ENCODE measurements at regions not wholly inside any gene's neighbourhood (a gene's known extent, or its start where the extent isn't known, plus 50 kb on each side); places are given as distances from the start of the nearest gene placed in this dataset.

GRCh38 chr7:94307399-94308048 is 87.2 kb upstream of the COL1A2 start:
- Histone ChIP-seq H3K4me1 (ENCODE audit: control insufficient read depth, insufficient read depth, low read length) (no peaks in the 10 kb centered on the region; the same call in 1 of the 2 replicates), H3K27ac (ENCODE audit: extremely low read depth, low read depth, low read length) (no peak overlapping the region), H3K4me3 (ENCODE audit: low read depth, low read length) (no peak overlapping the region), H3K9me3 (ENCODE audit: control insufficient read depth, insufficient read depth, low read depth, low read length) (no peaks in the 10 kb centered on the region), H3K36me3 (ENCODE audit: control insufficient read depth in 2 of 2, insufficient read depth in 1 of 2, low read length in 2 of 2) (no peaks in the 10 kb centered on the region)
- TF ChIP-seq ZBTB17 (tag by site-specific recombination; IDR thresholded peaks at IDR 0.05) (no peak), ZNF169 (tag by site-specific recombination; IDR thresholded peaks at IDR 0.05) (no peak), KLF10 (tag by site-specific recombination; IDR thresholded peaks at IDR 0.05) (no peak), ZFHX2 (tag by site-specific recombination; conservative IDR thresholded peaks at IDR 0.05) (no peak), ZNF792 (tag by site-specific recombination; IDR thresholded peaks at IDR 0.05) (no peak), BCL11A (tag by site-specific recombination; IDR thresholded peaks at IDR 0.05; ENCODE audit: low read depth) (no peak), ZSCAN5A (tag by site-specific recombination; IDR thresholded peaks at IDR 0.05) (no peak), ZNF521 (tag by site-specific recombination; IDR thresholded peaks at IDR 0.05) (no peak), ZNF843 (tag by site-specific recombination; IDR thresholded peaks at IDR 0.05) (no peak), RBAK (tag by site-specific recombination; IDR thresholded peaks at IDR 0.05) (no peak), ZNF416 (tag by site-specific recombination; IDR thresholded peaks at IDR 0.05) (no peak)
- ChIA-PET CTCF (interaction anchor here (0.8 to 2.6 kb wide), 2 partner anchors 19 to 31 kb away, joined by 4 to 9 read pairs; no protein-coding TSS in a partner anchor), POLR2A (no interaction called here)

GRCh38 chr7:94311515-94311914 is 83.2 kb upstream of the COL1A2 start:
- ChIA-PET POLR2A (no interaction called here), CTCF (interaction anchor here (0.6 kb wide), 1 partner anchor 689 kb away, joined by 3 read pairs; no protein-coding TSS in a partner anchor)
- no peaks in the 10 kb centered on the region for H3K36me3 ChIP-seq (ENCODE audit: control insufficient read depth in 2 of 2, insufficient read depth in 1 of 2, low read length in 2 of 2)
- no peak overlapping the region for H3K27ac ChIP-seq (ENCODE audit: extremely low read depth, low read depth, low read length)
- no peak overlapping the region for H3K4me3 ChIP-seq (ENCODE audit: low read depth, low read length)
- H3K9me3 ChIP-seq (ENCODE audit: control insufficient read depth, insufficient read depth, low read depth, low read length): no peaks in the 10 kb centered on the region
- TF ChIP-seq ZBTB6 (tag by site-specific recombination; IDR thresholded peaks at IDR 0.05): no peak
- TF ChIP-seq GLI2 (tag by site-specific recombination; IDR thresholded peaks at IDR 0.05; ENCODE audit: borderline replicate concordance, low read depth): no peak
- TF ChIP-seq SP2 (tag by site-specific recombination; IDR thresholded peaks at IDR 0.05): no peak
- no peak for TF ChIP-seq ZNF785 (tag by site-specific recombination; IDR thresholded peaks at IDR 0.05)
- TF ChIP-seq PRDM1 (tag by site-specific recombination; IDR thresholded peaks at IDR 0.05): no peak
- TF ChIP-seq ZNF350 (tag by site-specific recombination; IDR thresholded peaks at IDR 0.05): no peak
- TF ChIP-seq ZSCAN4 (tag by site-specific recombination; IDR thresholded peaks at IDR 0.05): no peak
- TF ChIP-seq ZNF214 (tag by site-specific recombination; IDR thresholded peaks at IDR 0.05; ENCODE audit: borderline replicate concordance): no peak
- TF ChIP-seq EGR2 (tag by site-specific recombination; IDR thresholded peaks at IDR 0.05; ENCODE audit: low read depth): no peak
- no peak for TF ChIP-seq ZNF677 (tag by site-specific recombination; IDR thresholded peaks at IDR 0.05)
- no peak for TF ChIP-seq ZNF324 (tag by site-specific recombination; IDR thresholded peaks at IDR 0.05)
- TF ChIP-seq ZNF16 (tag by site-specific recombination; IDR thresholded peaks at IDR 0.05; ENCODE audit: low read depth): no peak
- TF ChIP-seq ZNF530 (tag by site-specific recombination; IDR thresholded peaks at IDR 0.05; ENCODE audit: low read depth): no peak
- no peak for TF ChIP-seq ZNF518A (tag by site-specific recombination; conservative IDR thresholded peaks at IDR 0.05; ENCODE audit: low read depth)
- H3K4me1 ChIP-seq (ENCODE audit: control insufficient read depth, insufficient read depth, low read length): 0 out of 2 replicates have a peak, but pooled peaks cover 3% of the 10 kb centered on the region
